ENCODE measurements at regions not wholly inside any gene's neighbourhood (a gene's known extent, or its start where the extent isn't known, plus 50 kb on each side); places are given as distances from the start of the nearest gene placed in this dataset.

- no peaks in the 10 kb centered on the region for H3K27me3 ChIP-seq (ENCODE audit: control insufficient read depth, insufficient read depth, low read length)
- H3K4me3 ChIP-seq (ENCODE audit: low read length) = no peak overlapping the region
- no peaks in the 10 kb centered on the region for H3K36me3 ChIP-seq (ENCODE audit: control insufficient read depth, insufficient read depth, low read length)
- peaks cover 10% of the 10 kb centered on the region for H3K9me3 ChIP-seq (replicated peaks; ENCODE audit: control insufficient read depth, low read depth, low read length)
- H3K4me1 ChIP-seq (ENCODE audit: control insufficient read depth, insufficient read depth, low read length) = no peaks in the 10 kb centered on the region
- H3K27ac ChIP-seq (ENCODE audit: low read length) = no peak overlapping the region
- no peak for DNase-seq
- WGBS (ENCODE audit: insufficient coverage) = 81% methylated on average over 11 of the region's 16 CpGs
Observed at GRCh38 chr4:180866933-180867643, 1376.1 kb upstream of the TENM3 start.

GRCh38 chr4:180870623-180871022, 1372.6 kb upstream of the TENM3 start:
- peaks cover 14% of the 10 kb centered on the region for H3K9me3 ChIP-seq (replicated peaks; ENCODE audit: control insufficient read depth, low read depth, low read length)
- whole genome bisulfite sequencing (ENCODE audit: insufficient coverage) = no CpG with 5 or more reads among the region's 2 CpGs
- H3K27ac ChIP-seq (ENCODE audit: low read length) = no peak overlapping the region
- H3K36me3 ChIP-seq (ENCODE audit: control insufficient read depth, insufficient read depth, low read length) = no peaks in the 10 kb centered on the region
- H3K4me3 ChIP-seq (ENCODE audit: low read length) = no peak overlapping the region
- DNase-seq = no peak
- no peaks in the 10 kb centered on the region for H3K27me3 ChIP-seq (ENCODE audit: control insufficient read depth, insufficient read depth, low read length)
- H3K4me1 ChIP-seq (ENCODE audit: control insufficient read depth, insufficient read depth, low read length) = no peaks in the 10 kb centered on the region

DNA sequence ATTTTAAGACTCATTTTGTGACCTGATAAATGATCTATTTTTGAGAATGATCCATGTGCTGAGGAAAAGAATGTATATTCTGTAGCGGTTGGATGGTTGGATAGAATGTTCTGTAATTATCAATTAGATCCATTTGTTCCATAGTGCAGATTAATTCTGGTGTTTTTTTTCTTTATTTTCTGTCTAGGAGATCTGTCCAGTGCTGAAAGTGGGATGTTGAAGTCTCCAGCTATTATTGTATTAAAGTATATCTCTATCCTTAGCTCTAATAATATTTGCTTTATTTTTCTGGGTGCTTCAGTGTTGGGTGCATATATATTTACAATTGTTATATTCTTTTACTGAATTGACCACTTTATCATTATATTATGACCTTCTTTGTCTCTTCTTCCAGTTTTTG, 1344.9 kb upstream of the TENM3 start:
- Histone ChIP-seq H3K36me3 (ENCODE audit: control insufficient read depth, insufficient read depth, low read length) (no peaks in the 10 kb centered on the region), H3K27me3 (ENCODE audit: control insufficient read depth, insufficient read depth, low read length) (no peaks in the 10 kb centered on the region), H3K4me1 (ENCODE audit: control insufficient read depth, insufficient read depth, low read length) (no peaks in the 10 kb centered on the region), H3K27ac (ENCODE audit: low read length) (no peak overlapping the region), H3K9me3 (replicated peaks; ENCODE audit: control insufficient read depth, low read depth, low read length) (no peaks in the 10 kb centered on the region), H3K4me3 (ENCODE audit: low read length) (no peak overlapping the region)
- no CpG with 5 or more reads among the region's 1 CpG for WGBS (ENCODE audit: insufficient coverage)
- no peak for DNase-seq

GRCh38 chr4:180900781-180901180, 1342.4 kb upstream of the TENM3 start:
- Histone ChIP-seq H3K27ac (ENCODE audit: low read length) (no peak overlapping the region), H3K4me3 (ENCODE audit: low read length) (no peak overlapping the region), H3K27me3 (ENCODE audit: control insufficient read depth, insufficient read depth, low read length) (no peaks in the 10 kb centered on the region), H3K36me3 (ENCODE audit: control insufficient read depth, insufficient read depth, low read length) (no peaks in the 10 kb centered on the region), H3K4me1 (ENCODE audit: control insufficient read depth, insufficient read depth, low read length) (no peaks in the 10 kb centered on the region), H3K9me3 (replicated peaks; ENCODE audit: control insufficient read depth, low read depth, low read length) (no peaks in the 10 kb centered on the region)
- DNase-seq = no peak
- WGBS (ENCODE audit: insufficient coverage) = 83% methylated on average over 2 of the region's 4 CpGs

DNA sequence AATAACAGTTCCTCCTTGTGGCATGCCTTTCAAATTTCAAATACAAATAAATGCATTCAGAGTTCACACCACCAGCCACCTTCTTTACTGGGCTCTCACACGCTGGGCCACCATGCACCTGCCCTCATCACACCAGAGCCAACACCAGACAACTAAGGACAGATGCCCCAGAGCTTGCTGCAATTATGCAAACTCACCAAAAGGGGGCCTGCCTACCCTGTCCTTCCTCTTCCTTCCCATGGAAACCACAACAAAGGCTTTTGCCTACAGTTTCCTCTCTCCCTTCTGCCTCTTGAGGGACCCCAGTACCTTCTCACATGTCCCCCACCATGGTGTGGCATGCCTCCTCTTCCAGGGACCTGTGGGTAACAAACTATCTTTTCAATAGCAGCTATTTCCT, 1333.9 kb upstream of the TENM3 start:
- Histone ChIP-seq H3K9me3 (replicated peaks; ENCODE audit: control insufficient read depth, low read depth, low read length) (no peaks in the 10 kb centered on the region), H3K36me3 (ENCODE audit: control insufficient read depth, insufficient read depth, low read length) (no peaks in the 10 kb centered on the region)
- 83% methylated on average over 1 of the region's 1 CpG for WGBS (ENCODE audit: insufficient coverage)

GRCh38 chr4:180913750-180914149, 1329.5 kb upstream of the TENM3 start:
- H3K4me3 ChIP-seq (ENCODE audit: low read length) = no peak overlapping the region
- no peaks in the 10 kb centered on the region for H3K36me3 ChIP-seq (ENCODE audit: control insufficient read depth, insufficient read depth, low read length)
- peak; percentile 0 for DNase-seq
- no peaks in the 10 kb centered on the region for H3K27me3 ChIP-seq (ENCODE audit: control insufficient read depth, insufficient read depth, low read length)
- H3K27ac ChIP-seq (ENCODE audit: low read length) = no peak overlapping the region
- no peaks in the 10 kb centered on the region for H3K9me3 ChIP-seq (replicated peaks; ENCODE audit: control insufficient read depth, low read depth, low read length)
- no CpG with 5 or more reads among the region's 1 CpG for WGBS (ENCODE audit: insufficient coverage)
- no peaks in the 10 kb centered on the region for H3K4me1 ChIP-seq (ENCODE audit: control insufficient read depth, insufficient read depth, low read length)

More for the DNA sequence above, 1333.9 kb upstream of the TENM3 start:
- Histone ChIP-seq H3K27ac (ENCODE audit: low read length) (no peak overlapping the region), H3K4me3 (ENCODE audit: low read length) (no peak overlapping the region), H3K27me3 (ENCODE audit: control insufficient read depth, insufficient read depth, low read length) (no peaks in the 10 kb centered on the region), H3K4me1 (ENCODE audit: control insufficient read depth, insufficient read depth, low read length) (no peaks in the 10 kb centered on the region)
- no peak for DNase-seq

- H3K4me3 ChIP-seq (ENCODE audit: low read length) = no peak overlapping the region
- H3K27me3 ChIP-seq (ENCODE audit: control insufficient read depth, insufficient read depth, low read length) = no peaks in the 10 kb centered on the region
- no peaks in the 10 kb centered on the region for H3K4me1 ChIP-seq (ENCODE audit: control insufficient read depth, insufficient read depth, low read length)
- H3K9me3 ChIP-seq (replicated peaks; ENCODE audit: control insufficient read depth, low read depth, low read length) = no peaks in the 10 kb centered on the region
- H3K36me3 ChIP-seq (ENCODE audit: control insufficient read depth, insufficient read depth, low read length) = no peaks in the 10 kb centered on the region
- H3K27ac ChIP-seq (ENCODE audit: low read length) = no peak overlapping the region
- peak; percentile 22 for DNase-seq
Observed at GRCh38 chr4:180923486-180923885, 1319.7 kb upstream of the TENM3 start.

DNA sequence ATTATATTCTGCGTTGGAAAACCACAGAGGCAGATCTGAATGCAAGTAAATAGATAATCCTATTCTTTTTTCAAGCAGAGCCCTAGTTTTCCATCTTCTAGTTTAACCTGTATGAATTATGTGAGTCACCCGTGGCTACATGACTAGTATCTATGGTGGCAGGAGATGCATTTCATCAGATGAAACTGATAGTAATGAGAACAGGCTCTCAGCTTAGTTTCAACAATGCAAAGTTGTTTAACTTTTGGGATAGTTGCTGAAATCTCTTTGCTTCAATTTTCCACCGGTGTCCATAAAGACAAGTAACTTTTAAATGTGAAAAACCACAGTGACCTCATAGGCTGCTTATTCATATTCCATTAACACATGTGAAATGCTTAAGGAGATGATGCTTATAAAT, 1317.4 kb upstream of the TENM3 start:
- Histone ChIP-seq H3K9me3 (replicated peaks; ENCODE audit: control insufficient read depth, low read depth, low read length) (no peaks in the 10 kb centered on the region), H3K4me1 (ENCODE audit: control insufficient read depth, insufficient read depth, low read length) (no peaks in the 10 kb centered on the region), H3K4me3 (ENCODE audit: low read length) (no peak overlapping the region), H3K27me3 (ENCODE audit: control insufficient read depth, insufficient read depth, low read length) (no peaks in the 10 kb centered on the region), H3K36me3 (ENCODE audit: control insufficient read depth, insufficient read depth, low read length) (no peaks in the 10 kb centered on the region), H3K27ac (ENCODE audit: low read length) (no peak overlapping the region)
- WGBS (ENCODE audit: insufficient coverage) = no CpG with 5 or more reads among the region's 3 CpGs
- DNase-seq = no peak

GRCh38 chr4:180926277-180926676, 1316.9 kb upstream of the TENM3 start:
- no peak for DNase-seq
- no peaks in the 10 kb centered on the region for H3K4me1 ChIP-seq (ENCODE audit: control insufficient read depth, insufficient read depth, low read length)
- no peak overlapping the region for H3K27ac ChIP-seq (ENCODE audit: low read length)
- H3K27me3 ChIP-seq (ENCODE audit: control insufficient read depth, insufficient read depth, low read length) = no peaks in the 10 kb centered on the region
- no peaks in the 10 kb centered on the region for H3K9me3 ChIP-seq (replicated peaks; ENCODE audit: control insufficient read depth, low read depth, low read length)
- WGBS (ENCODE audit: insufficient coverage) = no CpG with 5 or more reads among the region's 1 CpG
- H3K36me3 ChIP-seq (ENCODE audit: control insufficient read depth, insufficient read depth, low read length) = no peaks in the 10 kb centered on the region
- H3K4me3 ChIP-seq (ENCODE audit: low read length) = no peak overlapping the region

- Histone ChIP-seq H3K36me3 (ENCODE audit: control insufficient read depth, insufficient read depth, low read length) (no peaks in the 10 kb centered on the region), H3K27ac (ENCODE audit: low read length) (no peak overlapping the region), H3K4me3 (ENCODE audit: low read length) (no peak overlapping the region), H3K4me1 (ENCODE audit: control insufficient read depth, insufficient read depth, low read length) (no peaks in the 10 kb centered on the region), H3K27me3 (ENCODE audit: control insufficient read depth, insufficient read depth, low read length) (no peaks in the 10 kb centered on the region), H3K9me3 (replicated peaks; ENCODE audit: control insufficient read depth, low read depth, low read length) (no peaks in the 10 kb centered on the region)
- no peak for DNase-seq
- WGBS (ENCODE audit: insufficient coverage) = 83% methylated on average over 1 of the region's 4 CpGs
Observed at GRCh38 chr4:180932370-180933001, 1310.7 kb upstream of the TENM3 start.

Data from muscle of leg (tissue), 3 donors.